ENCODE measurements at regions not wholly inside any gene's neighbourhood (a gene's known extent, or its start where the extent isn't known, plus 50 kb on each side); places are given as distances from the start of the nearest gene placed in this dataset.

- no peak for DNase-seq (ENCODE audit: low read depth)
- TF ChIP-seq CTCF (conservative IDR thresholded peaks at IDR 0.05; ENCODE audit: low read depth, low read length), result no peak
- H3K4me3 ChIP-seq (ENCODE audit: low read depth, low read length), result no peak overlapping the region
Measured at GRCh38 chr14:86973177-86973576, 1019.8 kb downstream of the GALC start.

- H3K4me3 ChIP-seq (ENCODE audit: low read depth, low read length), result no peak overlapping the region
- TF ChIP-seq CTCF (conservative IDR thresholded peaks at IDR 0.05; ENCODE audit: low read depth, low read length), result no peak
- no peak for DNase-seq (ENCODE audit: low read depth)
Measured at GRCh38 chr14:86971292-86971691, 1021.7 kb downstream of the GALC start.

- no peak overlapping the region for H3K4me3 ChIP-seq (ENCODE audit: low read depth, low read length)
- DNase-seq (ENCODE audit: low read depth), result no peak
- TF ChIP-seq CTCF (conservative IDR thresholded peaks at IDR 0.05; ENCODE audit: low read depth, low read length), result peak; percentile 48
Measured at GRCh38 chr14:86961106-86961716, 1031.8 kb downstream of the GALC start.

GRCh38 chr14:86955771-86956354 is 1037.1 kb downstream of the GALC start:
- no peak for TF ChIP-seq CTCF (conservative IDR thresholded peaks at IDR 0.05; ENCODE audit: low read depth, low read length)
- DNase-seq (ENCODE audit: low read depth), result no peak
- no peak overlapping the region for H3K4me3 ChIP-seq (ENCODE audit: low read depth, low read length)

- H3K4me3 ChIP-seq (ENCODE audit: low read depth, low read length), result no peak overlapping the region
- TF ChIP-seq CTCF (conservative IDR thresholded peaks at IDR 0.05; ENCODE audit: low read depth, low read length), result no peak
- DNase-seq (ENCODE audit: low read depth), result no peak
Measured at GRCh38 chr14:86954623-86955022, 1038.4 kb downstream of the GALC start.

GRCh38 chr14:86946446-86946845 is 1046.5 kb downstream of the GALC start:
- TF ChIP-seq CTCF (conservative IDR thresholded peaks at IDR 0.05; ENCODE audit: low read depth, low read length), result no peak
- H3K4me3 ChIP-seq (ENCODE audit: low read depth, low read length), result no peak overlapping the region
- DNase-seq (ENCODE audit: low read depth), result no peak

- TF ChIP-seq CTCF (conservative IDR thresholded peaks at IDR 0.05; ENCODE audit: low read depth, low read length), result no peak
- H3K4me3 ChIP-seq (ENCODE audit: low read depth, low read length), result no peak overlapping the region
- DNase-seq (ENCODE audit: low read depth), result no peak
Measured at GRCh38 chr14:86944434-86944833, 1048.5 kb downstream of the GALC start.
